IMR-90 (cell line): ENCODE measurements at regions not wholly inside any gene's neighbourhood (a gene's known extent, or its start where the extent isn't known, plus 50 kb on each side); places are given as distances from the start of the nearest gene placed in this dataset.

Source experiments
- ATAC-seq: fragments of 200-7000 bp; cut with Tn5 transposase; 2 replicates; pipeline ENCODE4 v1.9.1; 2020; ENCODE audit warnings: low read depth, mild to moderate bottlenecking, moderate library complexity
- BruUV-seq: library from RNA; stranded (reverse); fragments of 400-500 nt; replicated peaks from 2 replicates; lab custom pipeline; 2021; lab: Mats Ljungman, UMichigan
- CTCF ChIA-PET: fragments of 300-600 bp; formaldehyde crosslinking; extraction: SDS; loops from one replicate; lab custom pipeline; 2021; ENCODE audit warnings: antibody characterized with exemption; lab: Yijun Ruan, JAX
- POLR2A ChIA-PET: fragments of 300-600 bp; sonication (Branson Sonifier 250); formaldehyde crosslinking; loops from one replicate; lab custom pipeline; 2022; ENCODE audit warnings: antibody characterized with exemption; ENCODE audit not compliant: unreplicated experiment; lab: Charles Lee
- DNase-seq: peaks from one replicate; pipeline ENCODE4 v3.0.0; 2013
- H2AFZ ChIP-seq: replicated peaks from 2 replicates; pipeline ENCODE3; 2013; ENCODE audit warnings: low read length, mild to moderate bottlenecking; ENCODE audit not compliant: poor library complexity
- H2AK5ac ChIP-seq: 2 replicates; pipeline ENCODE4 v1.6.1; 2013; ENCODE audit warnings: low read depth, low read length, inconsistent platforms
- H2AK9ac ChIP-seq: replicated peaks from 2 replicates; pipeline ENCODE3; 2013; ENCODE audit warnings: mild to moderate bottlenecking, low read depth, low read length, moderate library complexity; ENCODE audit not compliant: poor library complexity
- H2BK120ac ChIP-seq: 2 replicates; pipeline ENCODE4 v1.6.1; 2013; ENCODE audit warnings: low read depth, low read length, inconsistent platforms
- H2BK15ac ChIP-seq: 3 replicates; pipeline ENCODE4 v1.6.1; 2013; ENCODE audit warnings: low read depth, low read length, inconsistent platforms
- H2BK20ac ChIP-seq: 2 replicates; pipeline ENCODE4 v1.6.1; 2013; ENCODE audit warnings: low read depth, mild to moderate bottlenecking, inconsistent platforms, low read length, moderate library complexity
- H2BK5ac ChIP-seq: 2 replicates; pipeline ENCODE4 v1.6.1; 2013; ENCODE audit warnings: mild to moderate bottlenecking, low read depth, low read length, inconsistent platforms; ENCODE audit not compliant: poor library complexity, severe bottlenecking
- H3K14ac ChIP-seq: replicated peaks from 2 replicates; pipeline ENCODE4 v1.6.1; 2013; ENCODE audit warnings: low read depth, low read length, inconsistent platforms
- H3K18ac ChIP-seq: 2 replicates; pipeline ENCODE4 v1.6.1; 2013; ENCODE audit warnings: low read depth, low read length, control low read depth
- H3K23ac ChIP-seq: 2 replicates; pipeline ENCODE4 v1.6.1; 2013; ENCODE audit warnings: low read depth, low read length, inconsistent platforms
- H3K27ac ChIP-seq: 2 replicates; pipeline ENCODE4 v1.5.1; 2013; ENCODE audit warnings: mild to moderate bottlenecking, control low read depth, low read length; ENCODE audit not compliant: insufficient read depth
- H3K27me3 ChIP-seq: 2 replicates; pipeline ENCODE4 v1.6.1; 2013; ENCODE audit warnings: low read length; ENCODE audit not compliant: control insufficient read depth, insufficient read depth
- H3K36me3 ChIP-seq: 2 replicates; pipeline ENCODE4 v1.6.1; 2013; ENCODE audit warnings: low read length, mixed read lengths; ENCODE audit not compliant: control insufficient read depth, insufficient read depth
- H3K4ac ChIP-seq: 2 replicates; pipeline ENCODE4 v1.6.1; 2013; ENCODE audit warnings: low read depth, low read length, inconsistent platforms
- H3K4me1 ChIP-seq: 2 replicates; pipeline ENCODE4 v1.6.1; 2013; ENCODE audit warnings: low read length, mixed read lengths; ENCODE audit not compliant: control insufficient read depth, insufficient read depth
- H3K4me2 ChIP-seq: 2 replicates; pipeline ENCODE4 v1.6.1; 2013; ENCODE audit warnings: low read depth, mild to moderate bottlenecking, control low read depth, low read length, moderate library complexity
- H3K4me3 ChIP-seq: 2 replicates; pipeline ENCODE4 v1.5.1; 2013; ENCODE audit warnings: low read depth, mild to moderate bottlenecking, control low read depth, low read length, moderate library complexity; ENCODE audit not compliant: insufficient read depth
- H3K56ac ChIP-seq: 2 replicates; pipeline ENCODE4 v1.6.1; 2013; ENCODE audit warnings: low read length, inconsistent platforms; ENCODE audit not compliant: insufficient read depth; ENCODE audit errors: extremely low read depth
- H3K79me1 ChIP-seq, 2 experiments: 2 replicates each; pipeline ENCODE4 v1.6.1; 2013; ENCODE audit warnings: low read length in 2 of 2, inconsistent platforms in 1 of 2, low read depth in 1 of 2
- H3K9ac ChIP-seq: 2 replicates; pipeline ENCODE4 v1.6.1; 2013; ENCODE audit warnings: low read depth, low read length, control low read depth
- H3K9me1 ChIP-seq: 2 replicates; pipeline ENCODE4 v1.6.1; 2013; ENCODE audit warnings: low read length, inconsistent platforms; ENCODE audit not compliant: insufficient read depth
- H3K9me3 ChIP-seq: 2 replicates; pipeline ENCODE4 v1.6.1; 2013; ENCODE audit warnings: low read length; ENCODE audit not compliant: control insufficient read depth, insufficient read depth
- H4K20me1 ChIP-seq: 2 replicates; pipeline ENCODE4 v1.6.1; 2013; ENCODE audit warnings: low read length, inconsistent platforms; ENCODE audit not compliant: insufficient read depth
- H4K5ac ChIP-seq: 2 replicates; pipeline ENCODE4 v1.6.1; 2013; ENCODE audit warnings: mild to moderate bottlenecking, low read depth, low read length, control low read depth
- H4K8ac ChIP-seq, 2 experiments: 2 replicates each; pipeline ENCODE4 v1.6.1; 2013; ENCODE audit warnings: low read depth in 2 of 2, low read length in 2 of 2, control low read depth in 1 of 2, inconsistent platforms in 1 of 2
- H4K91ac ChIP-seq: 2 replicates; pipeline ENCODE4 v1.6.1; 2013; ENCODE audit warnings: low read depth, low read length, inconsistent platforms; ENCODE audit not compliant: insufficient read depth
- CEBPB ChIP-seq: IDR thresholded peaks from 2 replicates; pipeline ENCODE4 v1.6.1; 2012; ENCODE audit warnings: low read depth, low read length, improper control_type of control experiment
- CHD1 ChIP-seq: IDR thresholded peaks from 2 replicates; pipeline ENCODE4 v1.6.1; 2012; ENCODE audit warnings: low read depth, low read length, improper control_type of control experiment
- MAZ ChIP-seq: IDR thresholded peaks from 2 replicates; pipeline ENCODE4 v1.6.1; 2012; ENCODE audit warnings: low read depth, mild to moderate bottlenecking, low read length, improper control_type of control experiment, moderate library complexity, borderline replicate concordance
- MXI1 ChIP-seq: IDR thresholded peaks from 2 replicates; pipeline ENCODE4 v1.6.1; 2012; ENCODE audit warnings: low read depth, mild to moderate bottlenecking, low read length, moderate library complexity, borderline replicate concordance
- RAD21 ChIP-seq: IDR thresholded peaks from 2 replicates; pipeline ENCODE4 v1.6.1; 2012; ENCODE audit warnings: low read length, improper control_type of control experiment
- RCOR1 ChIP-seq: IDR thresholded peaks from 2 replicates; pipeline ENCODE4 v1.6.1; 2012; ENCODE audit warnings: mild to moderate bottlenecking, low read length, improper control_type of control experiment; ENCODE audit not compliant: insufficient replicate concordance
- RFX5 ChIP-seq: IDR thresholded peaks from 2 replicates; pipeline ENCODE4 v1.8.0; 2012; ENCODE audit warnings: low read depth, mild to moderate bottlenecking, low read length, moderate library complexity
- WGBS, 2 experiments: methylation state at CpG; one replicate each; pipeline versions ENCODE4 v1.1.5 to v1.1.7; 2013; ENCODE audit warnings: missing lambda C conversion rate in 2 of 2; ENCODE audit not compliant: insufficient read length in 1 of 2; ENCODE audit errors: extremely low coverage in 2 of 2; 5-methylcytosine and 5-hydroxymethylcytosine counted together
- dilution Hi-C: fragments of 300-500 bp; cut with HindIII; formaldehyde crosslinking; loops from one replicate; pipeline ENCODE4 v1.14.3; 2018; ENCODE audit warnings: low sequenced_read_pairs; ENCODE audit not compliant: unreplicated experiment
- in situ Hi-C: fragments of 300-500 bp; cut with MboI; formaldehyde crosslinking; loops from 3 replicates; pipeline ENCODE4 v1.14.3; 2019; ENCODE audit warnings: low sequenced_read_pairs, inconsistent platforms, mixed read lengths
- intact Hi-C: fragments of 100-400 bp; cut with micrococcal nuclease; formaldehyde crosslinking; loops from 2 replicates; pipeline ENCODE4 v1.10.0; 2022
- TF ChIP-seq, protein P1 (sequence below): conservative IDR thresholded peaks from 2 replicates; pipeline ENCODE4 v1.5.1; 2012; ENCODE audit warnings: mild to moderate bottlenecking, low read depth, low read length, improper control_type of control experiment

DNA sequence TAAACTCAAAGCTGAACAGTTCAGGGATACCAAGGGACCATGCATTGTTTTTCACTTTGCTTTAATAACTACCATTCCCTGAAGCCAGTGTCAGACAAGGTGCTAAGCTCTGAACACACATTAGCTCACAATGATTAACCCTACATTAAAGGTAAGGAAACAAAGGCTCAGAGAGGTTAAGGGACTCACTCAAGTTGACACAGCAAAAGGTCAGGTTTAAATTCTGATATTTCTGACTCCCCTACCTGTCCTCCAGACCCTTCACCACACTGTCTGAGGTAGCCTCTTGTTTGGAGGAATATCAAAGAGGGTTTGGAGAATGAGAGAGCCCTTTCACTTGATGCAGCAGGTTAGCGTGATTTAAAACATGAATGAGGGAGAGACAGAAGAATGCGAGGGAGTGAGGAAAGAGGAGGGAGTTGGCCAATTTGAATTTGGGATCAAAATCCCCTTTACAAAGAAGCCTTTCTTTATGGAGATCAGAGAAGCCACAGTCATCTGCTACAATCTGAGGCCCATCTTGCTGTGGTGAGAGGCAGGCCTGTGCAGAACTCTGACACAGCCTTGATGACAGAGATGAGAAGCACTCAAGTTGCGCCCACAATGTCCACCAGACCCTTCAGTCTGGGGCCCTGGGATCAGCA, 103.5 kb downstream of the FHDC1 start:
- H3K9ac ChIP-seq, result no peak overlapping the region
- TF ChIP-seq CEBPB, result no peak
- TF ChIP-seq, protein P1, sequence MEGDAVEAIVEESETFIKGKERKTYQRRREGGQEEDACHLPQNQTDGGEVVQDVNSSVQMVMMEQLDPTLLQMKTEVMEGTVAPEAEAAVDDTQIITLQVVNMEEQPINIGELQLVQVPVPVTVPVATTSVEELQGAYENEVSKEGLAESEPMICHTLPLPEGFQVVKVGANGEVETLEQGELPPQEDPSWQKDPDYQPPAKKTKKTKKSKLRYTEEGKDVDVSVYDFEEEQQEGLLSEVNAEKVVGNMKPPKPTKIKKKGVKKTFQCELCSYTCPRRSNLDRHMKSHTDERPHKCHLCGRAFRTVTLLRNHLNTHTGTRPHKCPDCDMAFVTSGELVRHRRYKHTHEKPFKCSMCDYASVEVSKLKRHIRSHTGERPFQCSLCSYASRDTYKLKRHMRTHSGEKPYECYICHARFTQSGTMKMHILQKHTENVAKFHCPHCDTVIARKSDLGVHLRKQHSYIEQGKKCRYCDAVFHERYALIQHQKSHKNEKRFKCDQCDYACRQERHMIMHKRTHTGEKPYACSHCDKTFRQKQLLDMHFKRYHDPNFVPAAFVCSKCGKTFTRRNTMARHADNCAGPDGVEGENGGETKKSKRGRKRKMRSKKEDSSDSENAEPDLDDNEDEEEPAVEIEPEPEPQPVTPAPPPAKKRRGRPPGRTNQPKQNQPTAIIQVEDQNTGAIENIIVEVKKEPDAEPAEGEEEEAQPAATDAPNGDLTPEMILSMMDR, result no peak
- TF ChIP-seq MXI1, result no peak
- no peak for TF ChIP-seq MAZ
- no peak for TF ChIP-seq RFX5
- TF ChIP-seq RAD21, result no peak
- no peak for TF ChIP-seq CHD1
- TF ChIP-seq RCOR1, result no peak
- in situ Hi-C loops (no loop called here), dilution Hi-C loops (no loop called here), intact Hi-C loops (no loop called here)
- H3K14ac ChIP-seq, result no peak overlapping the region
- no peak overlapping the region for H3K4ac ChIP-seq
- no peak overlapping the region for H3K23ac ChIP-seq
- H3K4me1 ChIP-seq, result no peaks in the 10 kb centered on the region
- H3K27ac ChIP-seq, result no peak overlapping the region
- H4K91ac ChIP-seq, result no peak overlapping the region
- no peaks in the 10 kb centered on the region for H3K9me1 ChIP-seq
- no peak overlapping the region for H2BK20ac ChIP-seq
- H3K79me1 ChIP-seq, result no peaks in the 10 kb centered on the region
- DNase-seq (no peak), ATAC-seq (no peak)
- no peak overlapping the region for H2AK5ac ChIP-seq
- no peak overlapping the region for H2AK9ac ChIP-seq
- H3K56ac ChIP-seq, result no peak overlapping the region
- H3K18ac ChIP-seq, result no peak overlapping the region
- no peak overlapping the region for H2BK120ac ChIP-seq
- 83% methylated on average over 1 of the region's 3 CpGs; no CpG with 5 or more reads in 1 of the 2 experiments for WGBS, 2 experiments
- H2AFZ ChIP-seq, result no peak overlapping the region
- H2BK5ac ChIP-seq, result no peak overlapping the region
- H3K27me3 ChIP-seq, result peaks cover 13% of the 10 kb centered on the region
- no peak overlapping the region for H4K5ac ChIP-seq
- no peaks in the 10 kb centered on the region for H3K36me3 ChIP-seq
- no TSS peak for BruUV-seq
- POLR2A ChIA-PET, result no interaction called here
- H3K9me3 ChIP-seq, result peaks cover 3% of the 10 kb centered on the region; the same call in 1 of the 2 replicates
- no peak overlapping the region for H4K8ac ChIP-seq
- no peak overlapping the region for H3K4me2 ChIP-seq
- H2BK15ac ChIP-seq, result no peak overlapping the region
- H3K4me3 ChIP-seq, result no peak overlapping the region
- CTCF ChIA-PET, result no interaction called here
- no peaks in the 10 kb centered on the region for H4K20me1 ChIP-seq
